ENCODE measurements at regions not wholly inside any gene's neighbourhood (a gene's known extent, or its start where the extent isn't known, plus 50 kb on each side); places are given as distances from the start of the nearest gene placed in this dataset.

- DNase-seq (ENCODE audit: low read depth, low spot score), result no peak
- Histone ChIP-seq H3K36me3 (ENCODE audit: control insufficient read depth in 2 of 2, extremely low read depth in 1 of 2, insufficient read depth in 2 of 2, low read length in 2 of 2) (no peaks in the 10 kb centered on the region), H3K9me1 (replicated peaks; ENCODE audit: control insufficient read depth, extremely low read depth, insufficient read depth, low read length) (no peaks in the 10 kb centered on the region), H3K9me3 (replicated peaks; ENCODE audit: control insufficient read depth, insufficient read depth, low read length) (no peaks in the 10 kb centered on the region), H3K9ac (replicated peaks; ENCODE audit: extremely low read depth, insufficient read depth, low read length) (no peak overlapping the region), H3K27me3 (ENCODE audit: control insufficient read depth in 2 of 2, insufficient read depth in 2 of 2, low read length in 2 of 2) (no peaks in the 10 kb centered on the region), H3K4me2 (ENCODE audit: insufficient read depth, low read length) (no peak overlapping the region), H3K27ac (ENCODE audit: insufficient read depth, low read depth, low read length) (no peak overlapping the region), H2AFZ (ENCODE audit: low read depth, low read length) (no peak overlapping the region), H4K20me1 (replicated peaks; ENCODE audit: control insufficient read depth, extremely low read depth, insufficient read depth, low read length) (no peaks in the 10 kb centered on the region), H3K4me1 (ENCODE audit: control insufficient read depth, extremely low read depth, insufficient read depth, low read length) (no peaks in the 10 kb centered on the region), H3K4me3 (replicated peaks in 1 of 3; ENCODE audit: insufficient read depth in 1 of 3, low read depth in 1 of 3, low read length in 3 of 3) (no peak overlapping the region), H3K79me2 (ENCODE audit: control insufficient read depth, insufficient read depth, low read length) (no peaks in the 10 kb centered on the region)
- no peak for TF ChIP-seq GATA2 (IDR thresholded peaks at IDR 0.05; ENCODE audit: insufficient read depth, insufficient read length, low read depth, low read length)
- no peak for TF ChIP-seq POLR2AphosphoS5 (IDR thresholded peaks at IDR 0.05; ENCODE audit: insufficient read depth, low read depth, low read length)
- TF ChIP-seq CTCF (IDR thresholded peaks at IDR 0.05; ENCODE audit: extremely low read depth in 1 of 2, insufficient read depth in 1 of 2, low read depth in 1 of 2, low read length in 2 of 2), result no peak
- TF ChIP-seq JUN (IDR thresholded peaks at IDR 0.05; ENCODE audit: borderline replicate concordance, insufficient read depth, insufficient read length, low read depth), result no peak
- intact Hi-C loops (cut with micrococcal nuclease) (no loop called here), dilution Hi-C loops (cut with MboI; ENCODE audit: extremely low pct_ligation_motif_present, low sequenced_read_pairs) (no loop called here)
- POLR2A ChIA-PET, result no interaction called here
- no TSS peak for BruUV-seq (replicated peaks)
- CTCF ChIA-PET, result no interaction called here
- FAIRE-seq, result no peak
Measured at GRCh38 chrX:46294234-46294633, 251.0 kb downstream of the ZNF674 start.

DNA sequence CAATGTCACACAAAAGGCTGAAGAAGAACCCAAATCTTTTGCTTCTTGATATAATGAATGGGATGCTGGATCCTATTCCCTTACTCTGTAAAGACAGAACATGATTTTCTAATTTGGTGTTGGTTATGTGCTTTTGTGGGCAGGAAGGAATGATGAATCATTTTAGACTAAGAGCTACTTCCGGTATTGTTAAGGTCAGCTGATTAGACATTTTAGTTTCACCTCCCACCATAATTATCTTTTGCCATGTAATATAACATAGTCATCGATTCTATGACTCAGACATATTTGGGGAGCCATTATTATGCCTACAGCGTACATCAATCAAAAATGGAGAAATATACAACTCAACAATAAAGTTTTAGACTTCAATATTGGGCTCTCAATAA, 265.3 kb downstream of the ZNF674 start:
- Histone ChIP-seq H3K36me3 (ENCODE audit: control insufficient read depth in 2 of 2, extremely low read depth in 1 of 2, insufficient read depth in 2 of 2, low read length in 2 of 2) (no peaks in the 10 kb centered on the region), H3K9me3 (replicated peaks; ENCODE audit: control insufficient read depth, insufficient read depth, low read length) (no peaks in the 10 kb centered on the region), H4K20me1 (replicated peaks; ENCODE audit: control insufficient read depth, extremely low read depth, insufficient read depth, low read length) (no peaks in the 10 kb centered on the region), H2AFZ (ENCODE audit: low read depth, low read length) (no peak overlapping the region), H3K27me3 (ENCODE audit: control insufficient read depth in 2 of 2, insufficient read depth in 2 of 2, low read length in 2 of 2) (no peaks in the 10 kb centered on the region), H3K4me1 (ENCODE audit: control insufficient read depth, extremely low read depth, insufficient read depth, low read length) (peaks cover 8% of the 10 kb centered on the region), H3K4me2 (ENCODE audit: insufficient read depth, low read length) (peak overlapping the region; percentile 62), H3K27ac (ENCODE audit: insufficient read depth, low read depth, low read length) (no peak overlapping the region), H3K79me2 (ENCODE audit: control insufficient read depth, insufficient read depth, low read length) (no peaks in the 10 kb centered on the region), H3K4me3 (replicated peaks in 1 of 3; ENCODE audit: insufficient read depth in 1 of 3, low read depth in 1 of 3, low read length in 3 of 3) (no peak overlapping the region), H3K9ac (replicated peaks; ENCODE audit: extremely low read depth, insufficient read depth, low read length) (no peak overlapping the region), H3K9me1 (replicated peaks; ENCODE audit: control insufficient read depth, extremely low read depth, insufficient read depth, low read length) (no peaks in the 10 kb centered on the region)
- intact Hi-C loops (cut with micrococcal nuclease) (no loop called here), dilution Hi-C loops (cut with MboI; ENCODE audit: extremely low pct_ligation_motif_present, low sequenced_read_pairs) (no loop called here)
- TF ChIP-seq MYC (IDR thresholded peaks at IDR 0.05; ENCODE audit: low read depth, low read length) (no peak), EZH2 (IDR thresholded peaks at IDR 0.05; ENCODE audit: borderline replicate concordance, low read depth, low read length, severe bottlenecking) (no peak), FOS (IDR thresholded peaks at IDR 0.05; ENCODE audit: borderline replicate concordance, insufficient read depth, low read length) (peak; percentile 74), GATA2 (IDR thresholded peaks at IDR 0.05; ENCODE audit: insufficient read depth, insufficient read length, low read depth, low read length) (peak; percentile 17), JUN (IDR thresholded peaks at IDR 0.05; ENCODE audit: borderline replicate concordance, insufficient read depth, insufficient read length, low read depth) (peak; percentile 66)
- no TSS peak for BruUV-seq (replicated peaks)
- DNase-seq (ENCODE audit: low read depth, low spot score) (peak; percentile 26), FAIRE-seq (peak; percentile 84)
- POLR2A ChIA-PET, result no interaction called here
- CTCF ChIA-PET, result interaction anchor here (1.0 to 1.3 kb wide), 3 partner anchors 96 to 765 kb away, joined by 3 to 4 read pairs (median 4); no protein-coding TSS in a partner anchor
